Cardiac muscle cell (in vitro differentiated cells and primary cell): ENCODE measurements at regions not wholly inside any gene's neighbourhood (a gene's known extent, or its start where the extent isn't known, plus 50 kb on each side); places are given as distances from the start of the nearest gene placed in this dataset.

Experiments used
- DNase-seq, 2 donors: peaks; one replicate each; pipeline versions ENCODE4 v3.0.0 to v3.0.0-alpha.2; 2010 to 2017; ENCODE audit warnings: low read depth in 1 of 2, low spot score in 1 of 2
- H3K27ac ChIP-seq: fragments of 200-600 bp; sonication (generic); 2 replicates; pipeline ENCODE4 v1.5.1; 2016
- H3K27me3 ChIP-seq: fragments of 200-600 bp; sonication (generic); 2 replicates; pipeline ENCODE4 v1.6.0; 2016; ENCODE audit warnings: control low read depth
- H3K36me3 ChIP-seq: fragments of 200-600 bp; sonication (generic); 2 replicates; pipeline ENCODE4 v1.5.1; 2016; ENCODE audit warnings: control low read depth
- H3K4me1 ChIP-seq: fragments of 200-600 bp; sonication (generic); 2 replicates; pipeline ENCODE4 v1.8.1; 2017; ENCODE audit warnings: low read depth, mild to moderate bottlenecking, mixed run types
- H3K4me3 ChIP-seq: fragments of 200-600 bp; sonication (generic); 2 replicates; pipeline ENCODE4 v1.5.1; 2016; ENCODE audit warnings: mild to moderate bottlenecking
- H3K9me3 ChIP-seq: fragments of 200-600 bp; sonication (generic); 2 replicates; pipeline ENCODE4 v1.5.1; 2017; ENCODE audit warnings: low read depth, mild to moderate bottlenecking, control low read depth
- CTCF ChIP-seq: IDR thresholded peaks from 2 replicates; pipeline ENCODE4 v1.5.1; 2012; ENCODE audit warnings: low read depth, mild to moderate bottlenecking, low read length

- no peaks in the 10 kb centered on the region for H3K9me3 ChIP-seq
- no peak for DNase-seq
- H3K4me3 ChIP-seq: no peak overlapping the region
- no peaks in the 10 kb centered on the region for H3K27me3 ChIP-seq
- no peak overlapping the region for H3K27ac ChIP-seq
- H3K4me1 ChIP-seq: no peaks in the 10 kb centered on the region
- no peaks in the 10 kb centered on the region for H3K36me3 ChIP-seq
- TF ChIP-seq CTCF: no peak
Measured at GRCh38 chr2:139271149-139271548, 491.0 kb upstream of the NXPH2 start.

- Histone ChIP-seq H3K4me1 (no peaks in the 10 kb centered on the region), H3K36me3 (no peaks in the 10 kb centered on the region), H3K27me3 (no peaks in the 10 kb centered on the region), H3K27ac (no peak overlapping the region), H3K4me3 (no peak overlapping the region), H3K9me3 (no peaks in the 10 kb centered on the region)
- DNase-seq: no peak
- no peak for TF ChIP-seq CTCF
Measured at GRCh38 chr2:139260052-139260430, 479.9 kb upstream of the NXPH2 start.

- no peaks in the 10 kb centered on the region for H3K9me3 ChIP-seq
- TF ChIP-seq CTCF: no peak
Measured at GRCh38 chr2:139259422-139260051, 479.3 kb upstream of the NXPH2 start.

GRCh38 chr2:139241286-139241685, 461.1 kb upstream of the NXPH2 start:
- H3K36me3 ChIP-seq: no peaks in the 10 kb centered on the region
- no peaks in the 10 kb centered on the region for H3K27me3 ChIP-seq
- H3K4me3 ChIP-seq: no peak overlapping the region
- no peak for DNase-seq
- H3K9me3 ChIP-seq: no peaks in the 10 kb centered on the region
- no peaks in the 10 kb centered on the region for H3K4me1 ChIP-seq
- no peak for TF ChIP-seq CTCF
- no peak overlapping the region for H3K27ac ChIP-seq

More at GRCh38 chr2:139259422-139260051, 479.3 kb upstream of the NXPH2 start:
- no peaks in the 10 kb centered on the region for H3K36me3 ChIP-seq
- no peak overlapping the region for H3K4me3 ChIP-seq
- no peaks in the 10 kb centered on the region for H3K4me1 ChIP-seq
- no peaks in the 10 kb centered on the region for H3K27me3 ChIP-seq
- no peak overlapping the region for H3K27ac ChIP-seq
- no peak for DNase-seq

GRCh38 chr2:139237023-139237422, 456.8 kb upstream of the NXPH2 start:
- TF ChIP-seq CTCF: no peak
- no peaks in the 10 kb centered on the region for H3K9me3 ChIP-seq

More at GRCh38 chr2:139237023-139237422, 456.8 kb upstream of the NXPH2 start:
- DNase-seq: no peak
- no peaks in the 10 kb centered on the region for H3K4me1 ChIP-seq
- no peaks in the 10 kb centered on the region for H3K27me3 ChIP-seq
- H3K36me3 ChIP-seq: no peaks in the 10 kb centered on the region
- H3K27ac ChIP-seq: no peak overlapping the region
- no peak overlapping the region for H3K4me3 ChIP-seq
